Smooth muscle cell (in vitro differentiated cells): ENCODE measurements at regions not wholly inside any gene's neighbourhood (a gene's known extent, or its start where the extent isn't known, plus 50 kb on each side); places are given as distances from the start of the nearest gene placed in this dataset.

Experiments used
- DNase-seq: peaks from one replicate; lab custom pipeline; 2025; ENCODE audit not compliant: unreplicated experiment; lab: John Stamatoyannopoulos, UW
- H2AFZ ChIP-seq: fragments of 200-600 bp; sonication (generic); 2 replicates; pipeline ENCODE4 v1.6.0; 2016; ENCODE audit warnings: antibody characterized with exemption, low read depth, mild to moderate bottlenecking
- H3F3A ChIP-seq: fragments of 200-600 bp; sonication (generic); 2 replicates; pipeline ENCODE4 v1.6.0; 2017; ENCODE audit warnings: antibody characterized with exemption, low read depth
- H3K27ac ChIP-seq: fragments of 200-600 bp; sonication (generic); 2 replicates; pipeline ENCODE4 v1.5.1; 2016; ENCODE audit warnings: low read depth, mild to moderate bottlenecking
- H3K27me3 ChIP-seq: fragments of 200-600 bp; sonication (generic); 2 replicates; pipeline ENCODE4 v1.6.1; 2016; ENCODE audit warnings: low read depth, mild to moderate bottlenecking
- H3K36me3 ChIP-seq: fragments of 200-600 bp; sonication (generic); 2 replicates; pipeline ENCODE4 v1.5.1; 2016; ENCODE audit warnings: low read depth
- H3K4me1 ChIP-seq: fragments of 200-600 bp; sonication (generic); 2 replicates; pipeline ENCODE4 v1.5.1; 2016; ENCODE audit warnings: low read depth
- H3K4me2 ChIP-seq: fragments of 200-600 bp; sonication (generic); 2 replicates; pipeline ENCODE4 v1.6.0; 2016; ENCODE audit warnings: mild to moderate bottlenecking
- H3K4me3 ChIP-seq: fragments of 200-600 bp; sonication (generic); 2 replicates; pipeline ENCODE4 v1.5.1; 2016; ENCODE audit warnings: mild to moderate bottlenecking
- H3K79me2 ChIP-seq: fragments of 200-600 bp; sonication (generic); 2 replicates; pipeline ENCODE4 v1.6.0; 2016; ENCODE audit warnings: low read depth, mild to moderate bottlenecking
- H3K9ac ChIP-seq: fragments of 200-600 bp; sonication (generic); 2 replicates; pipeline ENCODE4 v1.6.0; 2016; ENCODE audit warnings: low read depth
- H3K9me3 ChIP-seq: fragments of 200-600 bp; sonication (generic); replicated peaks from 2 replicates; pipeline ENCODE4 v1.5.1; 2016; ENCODE audit warnings: low read depth
- H4K20me1 ChIP-seq: fragments of 200-600 bp; sonication (generic); 2 replicates; pipeline ENCODE4 v1.6.0; 2016; ENCODE audit warnings: low read depth
- CTCF ChIP-seq: fragments of 200-600 bp; sonication (generic); IDR thresholded peaks from 2 replicates; pipeline ENCODE4 v1.5.1; 2017; ENCODE audit warnings: borderline replicate concordance, mild to moderate bottlenecking, antibody characterized with exemption; ENCODE audit not compliant: insufficient read depth, poor library complexity, severe bottlenecking
- WGBS: methylation state at CpG from one replicate; pipeline ENCODE4 v1.1.7; 2016; ENCODE audit warnings: low lambda C conversion rate; 5-methylcytosine and 5-hydroxymethylcytosine counted together

GRCh38 chr12:87690236-87690810 is 338.9 kb downstream of the C12orf50 start:
- Histone ChIP-seq H3K9ac (no peak overlapping the region), H3K4me1 (no peaks in the 10 kb centered on the region), H3K4me2 (no peak overlapping the region), H3K27me3 (no peaks in the 10 kb centered on the region), H3K36me3 (no peaks in the 10 kb centered on the region), H3K9me3 (no peaks in the 10 kb centered on the region), H3K27ac (no peak overlapping the region), H4K20me1 (no peaks in the 10 kb centered on the region), H3K79me2 (no peaks in the 10 kb centered on the region), H2AFZ (no peak overlapping the region), H3K4me3 (no peak overlapping the region), H3F3A (no peaks in the 10 kb centered on the region)
- WGBS = 93% methylated on average over 7 of the region's 7 CpGs
- no peak for TF ChIP-seq CTCF
- DNase-seq = no peak

- no peak for TF ChIP-seq CTCF
- Histone ChIP-seq H3K27me3 (no peaks in the 10 kb centered on the region), H3K36me3 (no peaks in the 10 kb centered on the region), H3K4me1 (no peaks in the 10 kb centered on the region), H3K9ac (no peak overlapping the region), H3K27ac (no peak overlapping the region), H4K20me1 (no peaks in the 10 kb centered on the region), H3K79me2 (no peaks in the 10 kb centered on the region), H3K4me3 (no peak overlapping the region), H2AFZ (no peak overlapping the region), H3F3A (no peaks in the 10 kb centered on the region), H3K4me2 (no peak overlapping the region), H3K9me3 (no peaks in the 10 kb centered on the region)
- DNase-seq = no peak
- 90% methylated on average over 2 of the region's 2 CpGs for WGBS
Measured at GRCh38 chr12:87689196-87689595, 340.0 kb downstream of the C12orf50 start.

- H2AFZ ChIP-seq = peak overlapping the region; percentile 35
Measured at GRCh38 chr12:87687362-87687761, 341.8 kb downstream of the C12orf50 start.

More at GRCh38 chr12:87687362-87687761, 341.8 kb downstream of the C12orf50 start:
- Histone ChIP-seq H3K36me3 (no peaks in the 10 kb centered on the region), H3F3A (no peaks in the 10 kb centered on the region), H3K4me3 (no peak overlapping the region), H3K9me3 (no peaks in the 10 kb centered on the region), H3K9ac (no peak overlapping the region), H4K20me1 (no peaks in the 10 kb centered on the region), H3K27ac (no peak overlapping the region), H3K4me1 (no peaks in the 10 kb centered on the region), H3K79me2 (no peaks in the 10 kb centered on the region), H3K4me2 (peak overlapping the region; percentile 12), H3K27me3 (no peaks in the 10 kb centered on the region)
- TF ChIP-seq CTCF = no peak
- WGBS = 25% methylated on average over 6 of the region's 6 CpGs
- no peak for DNase-seq
